Activated CD4-positive, alpha-beta memory T cell treated with anti-CD3 and anti-CD28 coated beads, Interleukin-2, amount 10 ng/mL, durations not matched to agents 7 days and 5 days (primary cell): ENCODE measurements at regions not wholly inside any gene's neighbourhood (a gene's known extent, or its start where the extent isn't known, plus 50 kb on each side); places are given as distances from the start of the nearest gene placed in this dataset.

Source experiments
- CTCF ChIA-PET: fragments of 350-600 bp; sonication (Branson Sonifier 250); formaldehyde crosslinking; loops from one replicate; lab custom pipeline; 2021; ENCODE audit warnings: antibody characterized with exemption, inconsistent platforms; lab: Charles Lee
- POLR2A ChIA-PET: fragments of 350-600 bp; sonication (Branson Sonifier 250); formaldehyde crosslinking; loops from one replicate; lab custom pipeline; 2021; ENCODE audit warnings: antibody characterized with exemption; lab: Charles Lee
- DNase-seq: peaks from one replicate; pipeline ENCODE4 v3.0.0-alpha.2; 2020
- H3K27ac Mint-ChIP-seq: one replicate; pipeline ENCODE4 v1.8.0; 2021; ENCODE audit warnings: mild to moderate bottlenecking, mixed read lengths
- H3K27me3 Mint-ChIP-seq: one replicate; pipeline ENCODE4 v1.8.0; 2021; ENCODE audit warnings: mixed read lengths
- H3K36me3 Mint-ChIP-seq: one replicate; pipeline ENCODE4 v1.8.0; 2021; ENCODE audit warnings: low read depth, mixed read lengths
- H3K4me1 Mint-ChIP-seq: one replicate; pipeline ENCODE4 v1.8.0; 2021; ENCODE audit warnings: mixed read lengths
- H3K4me3 Mint-ChIP-seq: one replicate; pipeline ENCODE4 v1.8.0; 2021; ENCODE audit warnings: mild to moderate bottlenecking, mixed read lengths
- H3K9me3 Mint-ChIP-seq: one replicate; pipeline ENCODE4 v1.8.0; 2021; ENCODE audit warnings: mixed read lengths

DNA sequence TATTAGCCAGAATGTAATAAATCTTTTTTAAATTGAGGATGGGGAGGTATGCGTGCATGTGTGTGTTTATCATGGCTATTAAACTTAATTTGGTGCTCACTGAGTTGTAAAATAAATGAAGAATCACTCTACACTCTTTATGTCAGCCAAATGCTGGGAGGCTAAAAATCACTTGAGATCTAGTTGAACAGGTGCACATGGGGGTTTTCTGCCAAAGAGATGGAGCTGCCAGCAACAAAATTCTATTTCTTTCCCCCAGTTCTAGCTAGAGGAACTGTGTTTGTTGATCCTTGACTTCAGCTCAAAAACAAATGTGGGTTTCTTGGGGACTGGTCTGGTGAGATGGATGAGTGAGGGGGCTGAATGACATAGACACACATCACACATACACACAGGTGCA, 183.3 kb upstream of the BTBD3 start:
- H3K4me1 Mint-ChIP-seq: no peaks in the 10 kb centered on the region
- ChIA-PET POLR2A (no interaction called here), CTCF (no interaction called here)
- H3K9me3 Mint-ChIP-seq: peaks cover 22% of the 10 kb centered on the region
- no peak for DNase-seq
- H3K27me3 Mint-ChIP-seq: no peaks in the 10 kb centered on the region
- H3K27ac Mint-ChIP-seq: no peak overlapping the region
- no peaks in the 10 kb centered on the region for H3K36me3 Mint-ChIP-seq
- H3K4me3 Mint-ChIP-seq: no peak overlapping the region

DNA sequence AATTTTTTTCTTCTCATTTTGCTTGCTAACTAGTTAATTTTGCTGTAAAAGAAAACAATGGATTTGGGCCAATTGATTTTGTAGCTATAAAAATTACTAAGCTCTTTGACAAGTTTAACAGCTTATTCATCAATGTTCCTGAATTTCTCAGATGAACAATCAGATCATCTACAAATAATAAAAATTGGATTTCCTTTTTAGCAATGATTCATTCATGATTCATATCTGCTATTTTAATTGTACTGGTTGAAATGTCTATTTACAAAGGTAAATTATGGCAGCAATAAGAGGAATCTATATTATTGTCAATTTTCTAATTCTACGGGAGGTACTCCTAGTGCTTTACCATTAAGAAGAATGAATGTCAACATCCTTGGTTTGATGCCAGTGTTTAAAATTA, 178.8 kb upstream of the BTBD3 start:
- POLR2A ChIA-PET: no interaction called here
- CTCF ChIA-PET: no interaction called here
- no peak for DNase-seq
- Mint-ChIP-seq H3K36me3 (no peaks in the 10 kb centered on the region), H3K4me3 (no peak overlapping the region), H3K4me1 (no peaks in the 10 kb centered on the region), H3K27me3 (no peaks in the 10 kb centered on the region), H3K9me3 (peaks cover 10% of the 10 kb centered on the region), H3K27ac (no peak overlapping the region)

DNA sequence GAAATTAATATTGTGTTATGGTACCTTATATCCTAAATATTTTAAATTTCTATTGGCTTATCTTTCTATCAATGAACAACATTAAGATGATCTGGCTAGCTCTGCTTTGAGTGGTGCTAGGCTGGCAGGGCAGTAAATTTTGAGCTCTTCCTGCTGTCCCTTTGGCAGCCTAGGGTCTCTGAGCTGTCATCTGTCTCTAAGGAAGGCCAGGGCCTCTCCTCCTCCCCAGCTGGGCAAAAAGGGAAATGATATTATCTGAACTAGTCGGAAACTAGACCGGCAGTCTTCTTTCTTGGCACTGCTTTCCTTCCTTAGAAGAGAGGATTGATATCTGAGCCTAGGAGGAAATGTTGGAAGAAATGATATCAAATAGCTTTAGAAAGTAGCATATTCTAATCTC, 176.7 kb upstream of the BTBD3 start:
- no peaks in the 10 kb centered on the region for H3K36me3 Mint-ChIP-seq
- H3K27me3 Mint-ChIP-seq: no peaks in the 10 kb centered on the region
- H3K9me3 Mint-ChIP-seq: peaks cover 6% of the 10 kb centered on the region
- H3K4me1 Mint-ChIP-seq: no peaks in the 10 kb centered on the region
- DNase-seq: no peak
- no peak overlapping the region for H3K27ac Mint-ChIP-seq
- H3K4me3 Mint-ChIP-seq: no peak overlapping the region
- ChIA-PET CTCF (no interaction called here), POLR2A (no interaction called here)

DNA sequence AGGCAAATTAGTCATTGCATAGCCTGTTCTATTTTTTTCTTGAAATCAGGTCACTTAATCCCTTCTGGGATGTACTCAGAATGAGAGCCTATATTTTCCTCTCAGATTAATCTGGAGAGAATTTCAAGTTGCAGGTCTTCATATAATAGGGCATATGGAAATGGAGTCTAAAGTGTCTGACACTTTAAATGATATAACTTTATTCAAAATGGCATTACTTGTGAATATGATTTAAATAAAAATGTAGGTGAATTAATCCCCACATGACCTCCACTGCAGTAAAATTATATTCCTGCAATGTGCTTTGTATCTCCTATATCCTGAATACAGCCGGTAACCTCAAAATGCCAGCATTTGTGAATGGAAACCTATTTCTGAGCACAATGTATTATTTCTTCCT, 172.5 kb upstream of the BTBD3 start:
- CTCF ChIA-PET: no interaction called here
- DNase-seq: no peak
- Mint-ChIP-seq H3K9me3 (peaks cover 10% of the 10 kb centered on the region), H3K27ac (no peak overlapping the region), H3K36me3 (no peaks in the 10 kb centered on the region), H3K27me3 (no peaks in the 10 kb centered on the region), H3K4me1 (no peaks in the 10 kb centered on the region), H3K4me3 (no peak overlapping the region)
- POLR2A ChIA-PET: no interaction called here

DNA sequence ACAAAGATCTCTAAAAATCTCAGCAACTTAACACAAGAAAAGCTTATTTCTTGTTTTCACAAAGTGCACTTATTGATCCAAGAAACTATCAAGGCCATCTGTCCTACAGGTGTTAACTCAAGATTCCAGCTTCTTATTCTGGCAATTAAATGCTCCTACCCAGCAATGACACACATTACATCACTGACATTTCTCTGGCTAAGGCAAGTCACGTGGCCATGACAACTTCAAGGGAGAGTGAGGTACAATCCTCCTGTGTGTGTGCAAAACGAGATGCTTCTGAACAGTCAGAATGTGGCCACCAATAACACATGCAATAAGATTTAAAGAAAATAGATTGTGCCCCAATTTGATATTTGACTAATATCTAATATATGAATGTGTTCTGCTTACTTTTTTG, 169.3 kb upstream of the BTBD3 start:
- no peaks in the 10 kb centered on the region for H3K27me3 Mint-ChIP-seq
- H3K4me3 Mint-ChIP-seq: no peak overlapping the region
- POLR2A ChIA-PET: no interaction called here
- peaks cover 7% of the 10 kb centered on the region for H3K9me3 Mint-ChIP-seq
- H3K36me3 Mint-ChIP-seq: no peaks in the 10 kb centered on the region
- CTCF ChIA-PET: no interaction called here
- no peaks in the 10 kb centered on the region for H3K4me1 Mint-ChIP-seq
- no peak overlapping the region for H3K27ac Mint-ChIP-seq
- no peak for DNase-seq

DNA sequence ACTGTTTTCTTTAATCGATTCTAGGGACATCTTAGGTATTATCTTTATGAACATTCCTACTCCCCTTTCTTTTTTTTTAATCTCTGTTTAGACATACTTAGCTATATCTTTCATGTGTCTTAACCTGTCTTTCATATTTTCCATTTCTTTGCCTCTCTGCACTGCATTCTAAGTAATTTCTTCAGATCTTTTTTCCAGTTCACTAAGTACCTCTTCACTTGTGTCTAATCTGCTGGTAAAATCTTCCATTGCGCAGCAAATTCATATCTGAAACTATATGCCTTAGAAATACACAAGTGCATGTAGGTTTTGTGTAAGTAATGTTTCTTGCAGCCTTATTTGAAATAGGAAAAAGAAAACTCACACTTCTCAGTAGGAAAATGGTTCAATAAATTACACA, 165.4 kb upstream of the BTBD3 start:
- no peak overlapping the region for H3K27ac Mint-ChIP-seq
- no peaks in the 10 kb centered on the region for H3K27me3 Mint-ChIP-seq
- peaks cover 14% of the 10 kb centered on the region for H3K9me3 Mint-ChIP-seq
- H3K4me1 Mint-ChIP-seq: no peaks in the 10 kb centered on the region
- no peaks in the 10 kb centered on the region for H3K36me3 Mint-ChIP-seq
- H3K4me3 Mint-ChIP-seq: no peak overlapping the region
- DNase-seq: no peak
- ChIA-PET CTCF (no interaction called here), POLR2A (no interaction called here)

DNA sequence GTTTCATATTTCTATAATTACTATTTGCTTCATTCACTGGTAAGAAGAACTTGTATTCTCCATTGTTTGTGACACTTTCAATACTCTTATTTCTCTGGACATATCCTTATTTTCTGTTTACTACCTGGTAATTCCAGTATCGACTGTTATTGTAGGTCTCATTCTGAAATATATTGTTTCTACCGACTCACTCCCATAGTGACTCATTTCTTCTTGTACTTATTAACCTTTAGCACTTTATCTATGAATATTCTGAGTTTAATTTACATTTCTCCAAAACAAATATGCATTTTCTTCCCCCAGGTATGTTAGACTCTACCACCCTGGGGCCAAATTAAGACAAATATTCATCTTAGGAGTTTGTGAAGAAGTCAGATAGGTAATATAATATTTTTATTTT, 164.5 kb upstream of the BTBD3 start:
- Mint-ChIP-seq H3K9me3 (peaks cover 14% of the 10 kb centered on the region), H3K27me3 (no peaks in the 10 kb centered on the region)

DNA sequence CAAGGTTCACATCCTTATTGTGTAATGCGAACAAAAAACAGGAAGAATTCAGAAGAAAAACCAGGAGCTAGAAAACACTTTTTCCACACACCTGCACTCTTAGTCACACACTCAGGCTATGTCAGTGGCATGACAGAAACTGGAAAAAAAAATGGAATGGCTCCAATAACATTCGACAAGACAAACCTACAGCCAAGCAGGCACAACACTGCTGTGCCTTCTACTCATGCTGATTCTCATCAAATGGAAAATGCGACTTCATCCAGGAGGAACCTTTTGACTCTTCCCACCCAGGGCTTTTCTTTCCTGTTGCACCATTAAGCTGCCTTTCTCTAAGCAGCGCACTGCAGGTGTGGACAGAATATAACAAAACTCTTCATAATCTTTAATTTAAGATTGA, 163.2 kb upstream of the BTBD3 start:
- H3K27ac Mint-ChIP-seq: no peak overlapping the region
- POLR2A ChIA-PET: no interaction called here
- CTCF ChIA-PET: no interaction called here
- peaks cover 15% of the 10 kb centered on the region for H3K9me3 Mint-ChIP-seq
- H3K36me3 Mint-ChIP-seq: no peaks in the 10 kb centered on the region
- no peaks in the 10 kb centered on the region for H3K27me3 Mint-ChIP-seq
- DNase-seq: no peak
- no peak overlapping the region for H3K4me3 Mint-ChIP-seq
- no peaks in the 10 kb centered on the region for H3K4me1 Mint-ChIP-seq

More for the DNA sequence above, 164.5 kb upstream of the BTBD3 start:
- Mint-ChIP-seq H3K27ac (no peak overlapping the region), H3K36me3 (no peaks in the 10 kb centered on the region), H3K4me3 (no peak overlapping the region), H3K4me1 (no peaks in the 10 kb centered on the region)
- ChIA-PET CTCF (no interaction called here), POLR2A (no interaction called here)
- DNase-seq: no peak

DNA sequence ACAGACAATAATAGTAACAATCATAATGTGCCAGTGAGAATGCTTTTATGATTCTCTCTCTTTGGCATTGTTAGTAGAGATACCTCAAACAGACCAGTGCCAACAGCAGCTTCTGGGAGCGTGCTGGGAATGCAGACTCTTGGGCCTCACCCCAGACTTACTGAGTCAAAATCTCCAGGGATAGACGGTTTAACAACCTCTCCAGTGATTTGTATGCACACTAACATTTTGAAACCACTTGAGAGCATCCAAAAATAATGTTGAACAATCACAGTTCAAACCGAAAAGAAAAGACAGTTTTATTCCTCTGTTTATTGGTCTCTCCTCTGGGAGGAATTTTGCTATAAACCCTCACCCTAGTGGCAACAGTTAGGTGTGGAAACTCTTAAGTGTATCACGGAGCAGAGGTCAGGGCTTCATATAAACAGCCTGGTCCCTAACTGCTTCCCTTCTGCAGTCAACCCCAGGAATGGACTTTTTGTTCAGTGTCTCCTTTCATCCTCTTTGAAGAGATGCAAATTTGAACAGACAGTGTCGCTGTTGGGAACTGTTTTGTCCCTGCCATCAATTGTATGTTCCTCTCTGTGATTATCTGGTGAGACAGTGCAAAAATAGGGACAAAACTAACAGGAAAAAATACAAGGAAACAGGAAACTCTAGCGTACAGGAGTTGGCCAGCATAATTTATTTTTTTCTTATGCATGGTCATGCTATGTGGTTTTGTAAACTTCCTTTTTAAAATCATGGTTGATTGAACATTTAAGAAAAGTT, 162.4 kb upstream of the BTBD3 start:
- Mint-ChIP-seq H3K27me3 (no peaks in the 10 kb centered on the region), H3K4me1 (no peaks in the 10 kb centered on the region), H3K36me3 (no peaks in the 10 kb centered on the region), H3K27ac (no peak overlapping the region), H3K9me3 (peaks cover 15% of the 10 kb centered on the region), H3K4me3 (no peak overlapping the region)
- no peak for DNase-seq
- CTCF ChIA-PET: no interaction called here
- POLR2A ChIA-PET: no interaction called here

DNA sequence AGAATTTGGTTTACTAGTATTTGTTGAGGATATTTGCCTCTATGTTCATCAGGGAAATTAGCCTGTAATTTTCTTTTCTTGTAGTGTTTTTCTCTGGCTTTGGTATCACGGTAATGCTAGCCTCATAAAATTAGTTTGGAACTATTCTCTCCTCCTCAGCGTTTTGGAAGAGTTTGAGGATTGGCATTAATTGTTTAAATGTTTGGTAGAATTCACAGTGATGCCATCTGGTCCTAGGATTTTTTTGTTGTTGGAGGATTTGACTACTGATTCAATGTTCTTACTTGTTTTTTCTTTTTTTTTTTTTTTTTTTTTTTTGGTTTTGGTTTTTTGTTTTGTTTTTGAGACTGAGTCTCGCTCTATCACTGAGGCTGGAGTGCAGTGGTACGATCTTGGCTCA, 156.2 kb upstream of the BTBD3 start:
- peaks cover 10% of the 10 kb centered on the region for H3K9me3 Mint-ChIP-seq
- DNase-seq: no peak
- no peaks in the 10 kb centered on the region for H3K27me3 Mint-ChIP-seq
- no peaks in the 10 kb centered on the region for H3K36me3 Mint-ChIP-seq
- no peak overlapping the region for H3K4me3 Mint-ChIP-seq
- H3K27ac Mint-ChIP-seq: no peak overlapping the region
- CTCF ChIA-PET: no interaction called here
- no peaks in the 10 kb centered on the region for H3K4me1 Mint-ChIP-seq
- POLR2A ChIA-PET: no interaction called here

DNA sequence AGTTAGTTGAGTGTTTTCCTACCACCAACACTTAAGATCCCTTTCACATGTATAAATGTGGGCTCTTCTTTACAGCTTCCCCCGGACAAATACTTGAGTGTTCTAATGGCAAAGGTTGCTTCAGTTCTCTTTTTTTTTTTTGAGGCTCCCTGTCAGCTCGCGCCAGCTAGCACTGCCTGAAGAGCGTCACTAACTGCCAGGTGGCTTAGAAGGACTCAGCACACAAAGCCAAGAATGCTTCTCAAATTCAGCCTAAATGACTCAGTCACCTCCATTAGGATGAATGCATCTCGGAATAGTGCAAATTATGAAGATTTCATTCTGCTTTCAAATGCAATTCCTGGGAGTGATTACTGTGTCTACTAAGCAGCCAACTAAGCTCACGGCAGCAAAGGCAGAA, 150.7 kb upstream of the BTBD3 start:
- no peaks in the 10 kb centered on the region for H3K4me1 Mint-ChIP-seq
- H3K9me3 Mint-ChIP-seq: peaks cover 15% of the 10 kb centered on the region
- no peak for DNase-seq
- no peak overlapping the region for H3K4me3 Mint-ChIP-seq
- no peaks in the 10 kb centered on the region for H3K27me3 Mint-ChIP-seq
- H3K27ac Mint-ChIP-seq: no peak overlapping the region
- ChIA-PET CTCF (no interaction called here), POLR2A (no interaction called here)
- no peaks in the 10 kb centered on the region for H3K36me3 Mint-ChIP-seq

DNA sequence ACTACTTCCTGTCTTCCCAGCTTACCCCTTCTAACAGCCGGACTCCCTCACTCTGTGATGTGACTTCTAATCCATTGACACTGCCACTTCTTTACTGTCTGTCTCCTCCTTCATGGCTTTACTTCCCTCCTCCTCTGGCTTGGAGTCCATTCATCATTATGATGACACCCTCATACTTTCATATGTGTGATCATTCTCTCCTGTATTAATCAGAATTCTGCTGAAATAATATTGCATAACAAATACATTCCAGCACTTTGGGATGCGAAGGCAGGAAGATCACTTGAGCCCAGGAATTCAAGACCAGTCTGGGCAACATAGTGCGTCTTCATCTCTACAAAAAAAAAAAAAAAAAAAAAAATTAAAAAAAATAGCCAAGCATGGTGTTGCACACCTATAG, 147.9 kb upstream of the BTBD3 start:
- Mint-ChIP-seq H3K4me1 (no peaks in the 10 kb centered on the region), H3K27me3 (no peaks in the 10 kb centered on the region), H3K4me3 (no peak overlapping the region), H3K36me3 (no peaks in the 10 kb centered on the region), H3K9me3 (peaks cover 17% of the 10 kb centered on the region), H3K27ac (no peak overlapping the region)
- CTCF ChIA-PET: no interaction called here
- POLR2A ChIA-PET: no interaction called here
- DNase-seq: no peak

DNA sequence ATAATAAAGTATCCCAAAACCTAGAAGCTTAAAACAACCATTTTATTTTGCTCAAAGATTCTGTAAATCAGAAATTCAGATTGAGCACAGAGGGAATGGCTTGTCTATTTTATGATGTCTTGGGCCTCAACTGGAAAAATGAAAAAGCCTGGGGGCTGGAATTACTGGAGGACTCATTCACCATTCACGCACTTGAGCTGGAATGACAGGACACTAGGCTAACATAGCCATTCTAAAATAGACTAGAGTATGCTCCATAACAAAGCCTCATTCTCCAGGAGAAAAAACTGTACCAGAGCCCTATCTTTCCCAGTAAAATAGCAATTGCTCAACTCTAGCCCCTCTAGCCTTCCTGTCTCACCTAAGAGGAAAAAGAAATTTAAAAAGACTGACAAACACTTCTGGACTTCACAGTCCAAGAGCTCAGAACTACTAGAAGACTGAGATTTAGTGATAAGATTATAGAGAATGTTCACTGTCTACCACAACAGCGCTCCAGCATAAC, 145.4 kb upstream of the BTBD3 start:
- Mint-ChIP-seq H3K27me3 (no peaks in the 10 kb centered on the region), H3K27ac (no peak overlapping the region), H3K36me3 (no peaks in the 10 kb centered on the region), H3K4me3 (no peak overlapping the region), H3K4me1 (no peaks in the 10 kb centered on the region), H3K9me3 (peaks cover 18% of the 10 kb centered on the region)
- ChIA-PET CTCF (no interaction called here), POLR2A (no interaction called here)
- no peak for DNase-seq

DNA sequence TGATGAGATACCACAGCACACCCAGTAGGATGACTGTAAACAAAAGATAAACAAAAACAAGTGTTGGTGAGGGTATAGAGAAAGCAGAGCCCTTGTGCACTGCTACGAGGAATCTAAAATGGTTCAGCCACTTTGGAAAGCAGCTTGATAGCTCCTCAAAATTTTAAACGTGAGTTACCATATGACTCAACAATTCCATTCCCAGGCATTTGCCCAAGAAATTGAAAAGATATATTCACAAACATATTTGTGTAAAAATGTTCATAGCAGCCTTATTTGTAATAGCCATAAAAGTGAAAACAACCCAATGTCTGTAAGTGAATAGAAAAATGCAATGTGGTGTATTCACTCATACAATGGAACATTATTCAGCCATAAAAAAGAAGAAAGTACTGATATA, 141.0 kb upstream of the BTBD3 start:
- CTCF ChIA-PET: no interaction called here
- DNase-seq: no peak
- no peak overlapping the region for H3K4me3 Mint-ChIP-seq
- peaks cover 10% of the 10 kb centered on the region for H3K9me3 Mint-ChIP-seq
- H3K27ac Mint-ChIP-seq: no peak overlapping the region
- H3K36me3 Mint-ChIP-seq: no peaks in the 10 kb centered on the region
- POLR2A ChIA-PET: no interaction called here
- H3K27me3 Mint-ChIP-seq: no peaks in the 10 kb centered on the region
- H3K4me1 Mint-ChIP-seq: no peaks in the 10 kb centered on the region
